Inferior parietal cortex (tissue), 1 donor: ENCODE measurements at regions not wholly inside any gene's neighbourhood (a gene's known extent, or its start where the extent isn't known, plus 50 kb on each side); places are given as distances from the start of the nearest gene placed in this dataset.

Experiments
- DNase-seq: peaks from one replicate; pipeline ENCODE4 v3.0.0-alpha.2; 2016; ENCODE audit errors: extremely low spot score

DNA sequence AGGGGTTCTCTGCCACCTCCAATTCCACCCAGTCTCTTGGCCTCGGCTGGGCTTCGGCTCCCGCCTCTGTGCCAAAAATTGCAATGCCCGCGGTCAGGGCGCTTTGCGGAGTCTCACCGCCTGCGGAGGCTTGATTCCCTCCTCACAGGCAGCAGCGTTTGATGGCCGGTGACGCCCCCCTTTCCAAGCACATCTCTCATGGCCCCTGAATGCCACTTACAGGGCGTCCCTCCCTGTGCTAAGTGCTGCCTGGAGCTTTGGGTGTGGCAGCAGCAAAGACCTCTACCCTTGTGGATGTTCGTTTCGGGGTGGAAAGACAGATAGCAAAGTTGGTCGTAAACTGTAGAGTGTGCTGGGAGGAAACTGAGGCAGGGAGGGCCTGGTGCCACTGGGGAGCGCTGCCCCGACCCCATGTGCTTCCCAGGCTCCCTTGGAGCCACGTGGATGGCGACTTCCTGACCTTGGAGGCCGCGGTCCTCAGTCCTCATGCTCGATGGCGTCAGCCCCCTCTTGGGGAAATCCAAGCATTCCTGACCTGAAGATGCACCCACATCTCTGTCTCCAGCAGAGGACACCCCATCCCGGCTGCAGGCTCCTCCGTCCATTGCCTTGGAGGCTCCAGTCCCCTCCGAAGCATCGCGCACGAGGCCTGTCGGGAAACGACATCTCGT is 249.2 kb upstream of the IRX4 start:
- no peak for DNase-seq

DNA sequence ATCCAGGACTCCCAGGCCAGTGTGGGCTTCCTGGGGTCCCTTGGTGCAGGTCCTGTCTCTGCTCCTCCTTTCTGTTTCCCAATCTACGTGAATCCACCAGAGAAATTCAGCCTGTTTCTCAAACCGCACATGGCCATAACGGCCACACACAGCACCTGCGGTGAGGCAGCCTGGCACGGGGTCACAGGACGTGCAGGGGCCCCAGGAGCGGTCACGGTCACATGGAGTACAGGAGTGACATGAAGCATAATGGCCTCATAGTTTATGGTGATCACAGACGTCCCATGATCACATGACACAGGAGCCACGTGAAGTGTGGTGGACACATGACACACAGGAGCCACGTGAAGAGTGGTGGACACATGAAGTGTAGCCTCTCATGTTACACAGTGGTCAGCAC is 248.5 kb upstream of the IRX4 start:
- no peak for DNase-seq

DNA sequence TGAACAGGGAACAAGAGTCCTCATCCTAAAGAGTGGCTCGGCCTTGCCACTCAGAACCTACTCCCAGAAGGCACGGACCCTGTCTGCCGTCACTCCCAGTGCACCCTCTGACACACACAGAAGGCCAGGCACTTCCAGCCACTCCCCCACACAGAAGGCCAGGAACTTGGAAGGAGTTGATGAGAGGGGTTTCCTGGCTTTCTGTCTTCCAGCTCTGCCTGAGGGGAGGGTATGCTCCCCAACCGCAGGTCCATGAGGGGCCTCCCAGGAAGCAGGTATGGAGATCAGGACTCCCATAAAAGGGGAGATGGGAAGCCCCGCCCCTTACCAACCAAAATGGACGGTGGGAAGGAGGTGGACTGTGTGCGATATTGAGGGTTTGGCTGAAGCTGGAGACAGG is 247.6 kb upstream of the IRX4 start:
- no peak for DNase-seq

DNA sequence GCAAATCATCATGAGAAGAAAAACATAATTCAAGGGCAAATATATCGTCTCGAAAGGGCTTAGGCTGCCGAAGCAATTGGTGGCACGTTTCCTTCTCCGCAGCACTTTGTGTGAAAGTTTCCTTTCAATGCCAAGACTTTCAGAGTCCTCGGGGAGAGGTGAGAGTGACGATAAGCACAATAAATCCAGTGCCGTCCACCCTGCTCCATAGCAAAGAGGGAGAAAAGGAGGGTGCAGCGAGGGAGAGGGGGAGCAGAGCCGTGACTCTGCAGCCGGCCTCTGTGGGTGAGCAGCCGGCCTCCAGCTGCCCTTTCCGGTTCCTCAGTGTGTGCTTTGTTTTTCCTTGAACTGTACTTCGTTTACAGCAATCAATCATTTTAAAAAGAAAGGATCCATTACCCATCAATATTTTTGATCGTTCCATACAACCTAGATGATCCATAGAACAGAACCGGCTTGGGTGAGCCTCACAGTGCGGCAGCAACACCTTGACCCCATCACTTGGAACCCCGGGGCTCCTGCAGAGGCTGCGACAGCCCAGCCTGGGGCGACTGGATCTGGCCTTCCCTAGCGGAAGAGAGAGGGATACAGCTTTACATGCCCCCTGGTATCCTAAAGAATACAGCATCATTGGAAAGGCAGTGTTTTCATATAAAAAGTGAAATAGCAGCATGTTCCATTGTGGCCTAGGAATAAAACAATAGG is 247.0 kb upstream of the IRX4 start:
- DNase-seq = no peak

DNA sequence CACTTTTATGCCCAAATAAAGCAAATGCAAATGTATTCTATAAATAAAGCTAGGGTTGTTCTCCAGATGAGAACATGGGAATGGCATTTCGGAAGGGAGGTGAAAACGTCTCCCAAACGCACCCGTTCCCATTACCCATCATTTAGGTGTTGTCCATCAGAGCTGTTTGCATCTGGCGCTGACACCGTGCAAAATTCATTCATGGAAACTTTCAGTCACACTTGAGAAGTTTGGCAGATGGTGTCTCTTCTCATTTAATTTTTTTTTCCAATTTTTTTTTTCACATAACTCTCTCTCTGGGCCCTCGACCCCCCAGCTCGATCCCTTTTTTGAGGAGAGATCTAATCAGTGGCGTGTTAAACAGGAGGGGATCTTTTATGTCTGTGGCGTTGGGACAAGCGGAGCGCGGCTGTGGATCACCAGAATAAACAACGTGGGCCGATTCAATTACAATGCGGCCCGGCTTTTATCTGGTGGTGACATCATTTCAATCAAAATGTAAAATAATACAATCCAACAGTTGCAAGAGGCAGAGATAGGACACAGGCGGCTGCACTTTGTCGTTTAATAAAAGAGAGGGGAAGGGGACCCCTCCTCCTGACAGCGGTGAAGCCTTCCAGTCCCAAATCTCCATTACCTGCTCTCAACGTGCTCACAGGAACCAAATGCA is 246.1 kb upstream of the IRX4 start:
- no peak for DNase-seq

DNA sequence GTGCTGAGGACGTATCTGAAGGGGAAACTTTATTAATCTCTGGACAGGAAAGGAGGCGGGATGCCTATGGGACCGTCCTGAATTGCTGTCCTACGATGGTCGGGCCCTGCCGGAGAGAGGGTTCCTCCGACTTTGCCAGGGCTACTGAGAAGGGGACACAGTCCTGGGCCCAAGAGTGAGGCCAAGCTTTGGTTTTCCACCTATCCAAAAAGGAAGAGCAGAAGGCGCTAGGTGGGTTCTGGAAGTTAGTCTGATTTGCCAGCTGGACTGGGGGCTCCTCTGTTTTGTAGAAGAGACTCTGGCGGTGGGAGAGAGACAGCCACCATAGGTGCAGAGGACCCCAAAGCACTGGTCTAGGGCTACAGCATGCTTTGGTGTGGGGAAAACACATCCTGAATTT is 243.8 kb upstream of the IRX4 start:
- no peak for DNase-seq

DNA sequence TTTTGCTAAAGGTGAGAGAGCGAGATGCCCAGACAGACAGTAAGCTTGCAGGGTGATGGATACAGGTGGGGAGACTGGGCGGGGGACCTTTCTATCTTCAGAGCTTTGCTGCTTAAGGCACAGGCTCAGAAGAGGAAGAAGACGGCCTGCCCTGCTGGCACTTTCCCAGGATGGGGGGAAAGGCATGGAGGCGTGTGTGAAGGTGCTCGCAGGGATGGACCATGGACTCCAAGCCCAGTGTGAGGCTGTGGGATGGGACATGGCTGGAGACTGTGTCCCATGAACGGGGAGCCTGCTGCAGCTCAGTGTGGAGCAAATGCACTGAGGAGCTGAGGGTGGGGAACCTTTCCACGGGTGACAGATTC is 243.2 kb upstream of the IRX4 start:
- no peak for DNase-seq

DNA sequence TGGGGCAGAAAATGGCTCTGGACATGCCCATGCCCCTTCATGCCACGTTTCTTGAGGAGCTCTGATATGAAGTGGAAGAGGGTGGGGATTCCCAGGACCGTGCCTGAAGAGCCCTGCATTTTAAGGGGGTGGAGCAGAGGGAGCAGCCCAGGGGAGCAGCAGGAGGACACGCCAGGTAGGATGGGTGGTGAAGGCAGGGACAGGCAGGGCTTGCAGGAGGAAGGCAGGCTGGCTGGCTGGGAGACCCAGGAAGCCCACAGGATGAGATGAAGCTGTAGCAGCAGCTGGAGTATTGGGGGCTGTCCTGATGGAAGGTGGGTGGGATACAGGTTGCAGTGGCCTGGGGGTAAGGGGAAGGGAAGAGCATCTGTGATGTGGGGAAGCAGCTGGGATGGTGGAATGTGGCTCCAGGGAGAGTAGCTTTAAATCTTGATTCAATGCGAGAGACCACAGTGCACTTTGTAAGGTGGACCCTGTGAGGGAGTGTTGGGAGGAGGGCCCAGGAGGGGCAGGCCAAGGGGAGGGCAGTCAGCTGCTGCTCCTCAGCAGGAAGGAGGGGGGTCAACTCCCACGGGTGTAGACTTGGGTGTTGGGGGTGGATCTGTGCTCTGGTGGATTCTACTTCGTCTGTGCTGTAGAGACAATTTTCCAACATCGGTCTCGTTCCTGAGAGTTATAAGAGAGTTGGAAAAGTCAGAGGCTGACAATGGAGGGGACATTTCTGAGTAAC is 242.6 kb upstream of the IRX4 start:
- no peak for DNase-seq

DNA sequence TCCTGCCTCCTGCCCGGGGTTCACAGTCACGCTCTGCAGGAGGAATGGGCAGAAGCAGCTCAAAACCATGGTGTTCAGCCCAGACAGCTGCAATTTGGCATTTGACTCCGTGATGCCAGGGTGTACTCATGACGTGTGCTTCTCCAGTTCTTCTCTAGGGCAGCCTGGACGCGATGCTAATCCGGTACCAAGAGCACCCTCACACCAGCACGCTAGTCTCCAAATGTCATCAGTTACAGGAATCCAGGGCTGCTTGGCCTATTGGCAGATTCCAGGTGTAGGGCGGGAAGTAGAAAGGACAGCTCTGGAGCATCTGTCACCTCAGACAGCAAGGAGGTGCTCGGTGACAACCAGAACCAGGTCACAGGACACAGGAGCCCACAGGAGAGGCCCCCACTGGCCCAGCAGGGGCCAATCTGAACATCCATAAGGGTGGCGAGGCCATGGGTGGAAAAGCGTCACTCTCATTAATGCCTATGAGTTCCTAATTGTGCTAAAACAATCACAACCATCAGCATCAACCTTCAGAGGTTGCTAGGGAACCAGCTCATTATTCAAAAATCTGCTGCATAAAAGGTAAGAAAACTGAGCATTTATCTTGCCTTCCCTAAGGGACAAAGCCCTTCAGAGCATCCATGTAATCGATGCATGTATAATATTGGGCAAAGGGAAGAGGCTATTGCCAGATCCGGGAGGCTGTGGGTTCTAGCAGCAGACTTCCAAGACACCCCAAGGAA is 241.9 kb upstream of the IRX4 start:
- DNase-seq = no peak

DNA sequence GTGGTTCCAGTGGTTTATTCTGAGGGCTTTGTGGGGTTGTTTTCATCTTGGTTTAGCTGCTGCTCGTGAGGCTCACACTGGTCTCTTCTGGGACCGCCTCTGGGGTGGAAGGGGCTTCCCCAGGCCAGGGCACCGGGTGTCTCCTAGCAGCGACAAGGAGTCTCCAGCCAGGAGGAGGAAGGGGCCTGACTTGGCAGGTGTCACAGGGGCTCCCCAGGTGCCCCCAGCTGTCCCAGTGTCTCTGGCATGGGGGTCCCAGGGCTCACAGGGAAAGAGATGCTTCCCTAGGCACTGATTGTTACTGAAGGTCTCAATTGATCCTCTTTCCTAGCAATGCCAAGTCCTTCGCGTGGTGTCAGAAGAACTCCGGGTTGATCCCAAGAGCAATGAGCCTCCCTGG is 241.1 kb upstream of the IRX4 start:
- DNase-seq = no peak

DNA sequence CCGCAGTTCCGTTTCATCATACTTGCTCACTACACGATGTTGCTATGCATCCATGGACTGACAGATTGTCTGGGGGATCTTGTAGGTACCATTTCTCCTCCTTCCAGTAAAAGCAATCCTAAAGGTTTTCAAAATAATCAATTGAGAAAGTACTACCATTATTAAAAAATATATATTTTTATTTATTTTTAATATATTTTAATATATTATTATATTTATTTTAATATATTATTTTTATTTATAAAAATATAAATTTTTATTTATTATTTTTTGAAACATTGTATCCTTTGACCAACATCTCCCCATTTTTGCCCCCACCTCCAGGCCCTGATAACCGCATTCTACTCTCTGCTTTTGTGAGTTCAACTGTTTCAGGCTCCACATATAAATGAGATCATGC is 237.6 kb upstream of the IRX4 start:
- DNase-seq = no peak

DNA sequence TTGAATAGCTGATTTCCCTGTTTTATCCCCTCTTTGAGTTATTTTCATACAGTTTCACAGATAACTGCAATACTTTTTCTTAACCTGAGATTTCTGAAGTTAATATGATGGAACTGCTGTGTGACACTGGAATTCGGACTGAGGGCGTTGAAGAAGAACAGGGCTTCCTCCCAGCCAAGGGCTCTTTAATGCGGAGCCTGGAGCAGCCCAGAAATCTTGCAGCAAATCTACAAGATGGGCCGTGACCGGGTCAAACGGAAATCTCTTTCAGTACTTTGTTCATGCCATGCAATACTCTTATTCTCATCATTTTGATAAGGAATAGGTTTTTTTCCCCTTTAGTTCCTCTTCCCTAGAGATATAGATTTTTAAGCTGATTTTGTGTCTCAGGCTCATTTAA is 236.8 kb upstream of the IRX4 start:
- no peak for DNase-seq

DNA sequence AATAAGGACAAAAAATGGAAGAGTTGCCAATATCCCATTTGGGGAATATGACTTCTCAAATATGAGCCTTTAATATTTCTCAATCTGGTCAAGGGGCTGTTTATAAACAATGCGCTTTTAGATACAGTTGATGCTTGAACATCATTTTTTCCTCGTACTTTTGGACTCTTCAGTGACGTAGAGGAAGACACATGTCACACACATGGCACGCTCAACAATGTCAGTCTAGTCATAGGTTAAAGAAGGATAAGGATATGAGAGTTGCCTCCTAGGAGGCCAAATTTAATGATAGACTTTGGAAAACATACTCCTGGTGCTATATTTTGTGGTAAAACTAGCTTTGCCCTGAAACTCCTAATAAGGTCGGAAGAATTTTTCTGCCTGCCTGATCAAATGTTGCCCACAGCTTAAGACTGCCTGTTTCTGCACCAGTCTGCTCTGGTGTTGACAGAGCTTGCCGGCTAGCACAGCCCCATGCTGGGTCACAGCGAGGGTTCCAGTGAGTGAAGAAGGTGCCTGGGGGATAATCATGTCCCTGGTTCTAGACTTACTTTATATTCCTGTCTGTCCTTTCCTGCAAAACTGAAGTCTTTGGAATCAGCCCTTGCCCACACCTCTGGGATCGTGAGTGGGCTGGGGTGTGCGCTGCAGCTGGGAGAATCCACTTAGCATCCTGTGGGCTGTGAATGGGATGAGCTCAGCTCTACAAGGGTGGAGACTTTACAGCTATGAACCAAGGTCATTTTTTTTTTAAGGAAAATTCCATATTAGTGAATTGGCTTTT is 230.8 kb upstream of the IRX4 start:
- no peak for DNase-seq

DNA sequence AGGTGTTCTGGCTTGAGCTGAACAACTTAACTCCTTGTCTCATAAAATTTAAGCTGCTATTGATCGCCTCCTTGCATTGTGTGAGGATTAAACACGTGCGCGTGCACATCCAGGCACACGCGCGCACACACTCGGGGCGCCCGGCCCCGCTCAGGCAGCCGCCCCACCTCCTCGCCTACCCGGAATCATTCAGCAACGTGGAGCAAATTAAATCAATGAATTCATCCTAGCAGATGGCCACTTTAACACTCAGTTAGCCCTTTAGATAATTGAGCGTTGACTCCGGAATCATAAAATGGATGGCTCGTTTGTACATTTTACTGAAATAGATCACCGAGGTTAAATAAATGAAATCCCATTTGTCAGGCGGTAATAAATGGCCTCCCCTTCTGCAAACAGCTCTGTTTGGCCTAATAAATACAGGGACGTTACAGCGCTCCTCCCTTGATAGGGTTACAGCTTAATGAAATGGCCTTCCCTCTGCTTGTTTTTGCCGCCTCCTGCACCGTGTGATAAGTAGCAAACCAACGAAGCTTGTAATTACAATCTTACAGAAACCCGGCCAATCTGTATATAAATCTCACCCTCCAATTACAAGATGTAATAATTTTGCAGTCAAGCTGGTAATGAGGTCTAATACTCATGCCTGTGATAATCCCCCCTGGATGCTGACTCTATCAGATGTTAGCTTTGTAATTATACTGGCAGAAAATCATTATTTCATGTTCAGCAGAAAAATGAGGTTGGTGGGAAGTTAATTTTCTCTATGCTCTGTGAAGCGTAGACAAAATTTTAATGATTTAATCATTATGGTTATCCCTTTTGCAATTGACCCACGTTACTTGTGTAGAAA is 229.7 kb upstream of the IRX4 start:
- DNase-seq = no peak

DNA sequence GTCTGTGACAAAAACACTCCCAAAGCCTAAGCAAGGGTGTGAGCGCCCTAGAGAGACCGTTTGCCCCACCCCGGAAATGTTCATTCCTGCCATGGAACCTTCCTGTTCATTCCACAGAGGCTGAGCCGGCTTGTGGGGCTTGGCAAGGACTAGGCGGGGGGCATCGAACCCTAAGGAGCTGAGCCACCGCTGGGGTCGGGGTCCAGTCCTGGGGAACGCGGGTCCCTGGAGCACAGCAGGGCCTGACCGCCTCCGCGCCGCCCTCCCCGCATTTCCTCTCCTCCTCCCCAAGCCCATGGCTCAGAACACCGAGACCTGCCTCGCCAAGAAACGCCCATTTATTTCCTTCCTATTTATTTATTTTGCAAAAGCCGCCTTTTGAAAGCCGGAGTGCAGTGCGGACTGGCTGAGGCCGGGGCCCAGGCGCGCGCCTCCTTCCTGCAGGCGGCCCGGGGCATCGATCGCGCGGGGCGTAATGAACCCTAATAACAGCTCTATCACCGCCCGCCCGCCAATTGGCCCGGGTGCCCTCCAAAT is 228.9 kb upstream of the IRX4 start:
- DNase-seq = no peak

DNA sequence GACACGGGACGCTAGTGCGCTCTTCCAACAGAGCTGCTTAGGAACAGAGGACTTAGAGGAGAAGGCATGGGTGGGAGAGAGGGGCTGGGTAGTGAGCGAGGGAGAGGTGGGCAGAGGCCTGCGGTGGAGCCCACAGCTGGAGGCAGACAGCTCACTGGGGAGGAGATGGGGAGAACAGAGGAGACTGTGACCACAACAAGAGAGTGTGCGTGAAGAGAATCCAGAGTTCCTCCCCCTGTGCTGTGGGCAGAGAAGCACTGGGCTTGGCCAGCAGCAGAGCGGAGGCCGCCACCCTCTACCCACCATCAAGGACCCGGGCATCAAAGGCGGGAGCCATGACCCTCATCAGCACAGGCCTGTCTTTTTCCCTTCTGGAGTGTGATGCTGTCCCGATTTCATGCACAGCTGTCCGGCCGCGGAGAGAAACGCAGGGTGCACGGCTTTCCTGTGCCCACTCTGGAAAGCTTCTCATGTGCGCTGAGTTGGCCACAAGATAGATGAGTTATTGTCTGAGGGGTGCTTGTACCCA is 228.3 kb upstream of the IRX4 start:
- no peak for DNase-seq

DNA sequence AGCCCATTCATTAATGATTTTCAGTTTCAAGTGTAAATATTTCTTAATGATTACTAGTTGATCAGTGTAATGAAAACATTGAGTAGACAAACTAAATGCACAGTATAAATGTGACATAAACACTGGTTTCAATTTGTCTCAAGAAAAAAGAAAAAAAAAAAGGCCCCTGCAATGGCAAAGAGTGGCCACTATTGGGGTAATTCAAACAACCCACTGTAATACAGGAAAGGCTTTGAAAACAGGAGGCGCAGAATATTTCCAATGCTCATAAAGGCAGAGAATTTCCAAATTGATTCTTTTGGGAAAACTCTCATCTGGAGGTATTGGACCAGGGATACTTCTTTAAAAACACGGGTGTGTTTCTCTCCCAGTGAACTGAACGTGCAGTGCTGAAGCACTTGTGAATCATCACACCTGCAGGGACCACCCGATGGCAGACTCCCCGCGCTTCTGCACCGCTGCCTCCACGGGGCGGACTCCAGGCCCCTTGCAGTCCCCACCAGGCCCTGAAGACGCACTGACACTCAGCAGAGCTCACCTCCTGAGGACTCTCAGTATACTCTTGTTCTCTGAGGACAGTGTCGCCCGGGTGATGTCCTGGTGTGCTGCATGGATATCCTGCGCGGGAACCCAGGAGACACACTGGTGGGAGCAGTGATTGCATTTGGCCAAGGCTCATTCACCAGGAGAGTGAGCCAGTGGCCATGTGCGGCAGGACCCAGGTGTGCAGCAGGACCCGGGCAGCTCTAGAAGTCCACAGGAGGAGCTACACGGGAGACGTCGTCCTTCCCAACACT is 227.6 kb upstream of the IRX4 start:
- DNase-seq = no peak

DNA sequence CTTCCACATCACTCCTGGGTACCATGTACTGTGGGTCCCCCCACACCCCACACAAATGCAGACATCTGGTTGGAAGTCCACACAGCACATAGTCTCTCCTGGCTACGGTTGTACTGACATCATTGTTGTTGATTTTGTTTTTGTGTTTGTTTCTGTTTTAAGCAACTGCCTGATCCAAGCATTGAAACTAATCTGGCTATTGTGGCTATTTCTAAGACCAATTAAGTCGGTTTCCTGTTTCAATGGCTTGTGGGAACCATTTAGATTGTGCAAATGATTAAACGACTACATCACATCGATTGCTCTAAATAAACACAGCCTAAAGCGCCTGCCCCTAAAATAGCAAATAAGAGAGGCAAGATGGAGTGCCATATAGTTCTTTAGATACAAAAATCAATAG is 226.8 kb upstream of the IRX4 start:
- no peak for DNase-seq

DNA sequence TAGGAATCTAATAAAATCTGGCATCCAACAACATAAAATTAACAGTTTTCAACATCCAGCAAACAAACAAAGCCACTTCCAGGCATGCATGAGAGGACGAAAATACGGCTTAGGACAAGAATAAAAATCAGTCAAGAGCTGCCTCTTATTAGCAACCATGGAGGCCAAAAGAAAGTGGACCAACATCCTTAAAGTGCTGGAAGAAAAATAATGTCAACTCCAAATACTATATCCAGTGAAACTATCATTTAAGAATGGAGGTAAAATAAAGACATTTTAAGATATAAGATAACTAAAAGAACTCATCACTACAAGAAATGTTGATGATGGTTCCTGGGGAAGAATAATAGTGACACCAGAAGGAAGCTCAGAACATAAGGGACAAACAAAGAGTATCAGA is 224.0 kb upstream of the IRX4 start:
- DNase-seq = no peak
